HCT116 (cell line): ENCODE measurements at regions not wholly inside any gene's neighbourhood (a gene's known extent, or its start where the extent isn't known, plus 50 kb on each side); places are given as distances from the start of the nearest gene placed in this dataset.
"Not testable (repeated sequence)": the region's sequence is repeated elsewhere in the genome, so short reads cannot be mapped to it uniquely, and the experiment has no call there.

Source experiments
- CTCF ChIP-seq, 3 experiments: fragments of 200-600 bp in 1 of 3; sonication (generic) in 1 of 3; IDR thresholded peaks in 2 of 3; conservative IDR thresholded peaks in 1 of 3; 2 replicates each; pipeline ENCODE4 v1.5.1; 2012 to 2017; ENCODE audit warnings: low read depth in 2 of 3, low read length in 2 of 3, antibody characterized with exemption in 1 of 3, borderline replicate concordance in 1 of 3, control low read depth in 1 of 3, mild to moderate bottlenecking in 1 of 3, mixed read lengths in 1 of 3, mixed run types in 1 of 3, moderate library complexity in 1 of 3; ENCODE audit not compliant: insufficient read depth in 1 of 3
- POLR2A ChIP-seq: IDR thresholded peaks from 2 replicates; pipeline ENCODE4 v1.7.0; 2011; ENCODE audit warnings: borderline replicate concordance; ENCODE audit not compliant: insufficient read depth, insufficient read length; ENCODE audit errors: extremely low read depth
- SRF ChIP-seq: IDR thresholded peaks from 2 replicates; pipeline ENCODE4 v1.6.1; 2012; ENCODE audit warnings: low read depth

- TF ChIP-seq POLR2A; CTCF (IDR thresholded peaks at IDR 0.05 in 2 of 3, conservative IDR thresholded peaks at IDR 0.05 in 1 of 3; ENCODE audit: borderline replicate concordance in 1 of 3, insufficient read depth in 1 of 3, low read depth in 2 of 3, low read length in 2 of 3); SRF: not testable (repeated sequence)
These were observed 115.2 kb downstream of the PCDH10 start for GRCh38 chr4:133264251-133264650.
